ENCODE measurements at regions not wholly inside any gene's neighbourhood (a gene's known extent, or its start where the extent isn't known, plus 50 kb on each side); places are given as distances from the start of the nearest gene placed in this dataset.
"Not testable (repeated sequence)": the region's sequence is repeated elsewhere in the genome, so short reads cannot be mapped to it uniquely, and the experiment has no call there.

- H2BK12ac ChIP-seq (ENCODE audit: insufficient read length, low read depth, low read length); H3K4me3 Mint-ChIP-seq; H2AK5ac ChIP-seq (ENCODE audit: insufficient read length, low read length); H3K14ac ChIP-seq (ENCODE audit: insufficient read depth, low read length); H4K8ac ChIP-seq (replicated peaks; ENCODE audit: insufficient read length, low read depth, low read length); H3K36me3 Mint-ChIP-seq (ENCODE audit: insufficient read depth in 1 of 3, low read depth in 3 of 3); H3K23me2 ChIP-seq (ENCODE audit: insufficient read length, low read depth, low read length, poor library complexity, severe bottlenecking); H3K9ac ChIP-seq (ENCODE audit: extremely low read depth, insufficient read length, low read length); H3K4me2 ChIP-seq (ENCODE audit: insufficient read depth, insufficient read length, low read length); H3K27me3 ChIP-seq (ENCODE audit: insufficient read depth, low read length); H2BK5ac ChIP-seq (ENCODE audit: insufficient read length, low read length); H3K4me1 Mint-ChIP-seq; H3K27me3 Mint-ChIP-seq (ENCODE audit: low read depth); H3K18ac ChIP-seq (ENCODE audit: insufficient read length, low read depth, low read length); H3K23ac ChIP-seq (ENCODE audit: insufficient read length, low read depth, low read length); H3K79me2 ChIP-seq (ENCODE audit: insufficient read depth, low read length); H3K4ac ChIP-seq (ENCODE audit: low read depth, low read length); H3K4me1 ChIP-seq (ENCODE audit: insufficient read depth, low read length); H4K5ac ChIP-seq (ENCODE audit: insufficient read length, low read depth, low read length); H3K27ac Mint-ChIP-seq; DNase-seq; H3K9me3 ChIP-seq (ENCODE audit: control insufficient read depth, low read depth, low read length); H2BK15ac ChIP-seq (ENCODE audit: low read depth, low read length); H3K27ac ChIP-seq (ENCODE audit: insufficient read length, low read depth, low read length); H3K79me1 ChIP-seq (ENCODE audit: insufficient read depth, low read depth, low read length, poor library complexity, severe bottlenecking); H2BK20ac ChIP-seq (ENCODE audit: low read depth, low read length, poor library complexity, severe bottlenecking); H4K91ac ChIP-seq (ENCODE audit: insufficient read length, low read depth, low read length); H4K20me1 ChIP-seq (ENCODE audit: control insufficient read depth, insufficient read depth, insufficient read length); H3K56ac ChIP-seq (ENCODE audit: insufficient read length, low read depth, low read length); H3T11ph ChIP-seq (ENCODE audit: low read length); H2BK120ac ChIP-seq (ENCODE audit: low read depth, low read length, poor library complexity, severe bottlenecking); H2AFZ ChIP-seq (ENCODE audit: low read length): not testable (repeated sequence)
- peaks cover 54 to 64% of the 10 kb centered on the region in 2 experiments for H3K9me3 Mint-ChIP-seq
- WGBS (ENCODE audit: extremely low coverage, insufficient read length, low lambda C conversion rate): no CpG with 5 or more reads among the region's 3 CpGs
Measured at GRCh38 chr2:89213151-89213550, 521.7 kb downstream of the RPIA start.

DNA sequence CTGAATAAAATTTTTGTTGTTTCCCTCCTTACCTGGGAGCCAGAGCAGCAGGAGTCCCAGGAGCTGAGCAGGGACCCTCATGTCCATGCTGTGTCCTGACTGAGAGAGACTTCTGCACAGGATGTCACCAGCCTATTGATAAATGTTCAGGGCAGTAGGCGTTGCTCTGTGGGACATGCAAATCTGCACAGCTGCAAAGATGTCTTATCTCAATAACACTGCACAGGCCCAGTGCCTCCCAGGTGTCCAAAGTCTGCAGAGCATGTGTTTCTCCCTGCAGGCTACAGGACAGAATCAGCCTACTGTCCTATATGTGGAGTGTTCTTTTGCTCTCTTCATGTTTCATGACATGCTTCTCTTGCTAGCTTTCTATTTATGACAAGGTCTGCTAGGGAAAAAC, 522.3 kb downstream of the RPIA start:
- H3K27me3 Mint-ChIP-seq (ENCODE audit: low read depth); H2BK120ac ChIP-seq (ENCODE audit: low read depth, low read length, poor library complexity, severe bottlenecking); H3K23ac ChIP-seq (ENCODE audit: insufficient read length, low read depth, low read length); H2BK5ac ChIP-seq (ENCODE audit: insufficient read length, low read length); H3K9me3 ChIP-seq (ENCODE audit: control insufficient read depth, low read depth, low read length); H3T11ph ChIP-seq (ENCODE audit: low read length); H2BK15ac ChIP-seq (ENCODE audit: low read depth, low read length); H3K4me1 Mint-ChIP-seq; H3K27me3 ChIP-seq (ENCODE audit: insufficient read depth, low read length); H3K79me1 ChIP-seq (ENCODE audit: insufficient read depth, low read depth, low read length, poor library complexity, severe bottlenecking); H3K56ac ChIP-seq (ENCODE audit: insufficient read length, low read depth, low read length); DNase-seq; H4K91ac ChIP-seq (ENCODE audit: insufficient read length, low read depth, low read length); H3K4me3 Mint-ChIP-seq; H3K9ac ChIP-seq (ENCODE audit: extremely low read depth, insufficient read length, low read length); H2AK5ac ChIP-seq (ENCODE audit: insufficient read length, low read length); H3K14ac ChIP-seq (ENCODE audit: insufficient read depth, low read length); H3K4me1 ChIP-seq (ENCODE audit: insufficient read depth, low read length); H4K8ac ChIP-seq (replicated peaks; ENCODE audit: insufficient read length, low read depth, low read length); H3K27ac ChIP-seq (ENCODE audit: insufficient read length, low read depth, low read length); H3K27ac Mint-ChIP-seq; H3K4ac ChIP-seq (ENCODE audit: low read depth, low read length); H3K18ac ChIP-seq (ENCODE audit: insufficient read length, low read depth, low read length); H4K20me1 ChIP-seq (ENCODE audit: control insufficient read depth, insufficient read depth, insufficient read length); H2BK12ac ChIP-seq (ENCODE audit: insufficient read length, low read depth, low read length); H3K36me3 Mint-ChIP-seq (ENCODE audit: insufficient read depth in 1 of 3, low read depth in 3 of 3); H3K23me2 ChIP-seq (ENCODE audit: insufficient read length, low read depth, low read length, poor library complexity, severe bottlenecking); H4K5ac ChIP-seq (ENCODE audit: insufficient read length, low read depth, low read length); H3K4me2 ChIP-seq (ENCODE audit: insufficient read depth, insufficient read length, low read length); H3K79me2 ChIP-seq (ENCODE audit: insufficient read depth, low read length); H2BK20ac ChIP-seq (ENCODE audit: low read depth, low read length, poor library complexity, severe bottlenecking); H2AFZ ChIP-seq (ENCODE audit: low read length): not testable (repeated sequence)
- no CpG with 5 or more reads among the region's 1 CpG for WGBS (ENCODE audit: extremely low coverage, insufficient read length, low lambda C conversion rate)
- peaks cover 50 to 64% of the 10 kb centered on the region in 2 experiments for H3K9me3 Mint-ChIP-seq
